B cell (primary cell): ENCODE measurements at regions not wholly inside any gene's neighbourhood (a gene's known extent, or its start where the extent isn't known, plus 50 kb on each side); places are given as distances from the start of the nearest gene placed in this dataset.

Source experiments
- CTCF ChIP-seq: fragments of 200-600 bp; IDR thresholded peaks from one replicate; pipeline ENCODE4 v1.8.0; 2022; ENCODE audit warnings: antibody characterized with exemption, mild to moderate bottlenecking
- EZH2 ChIP-seq: IDR thresholded peaks from 2 replicates; pipeline ENCODE4 v1.6.1; 2012; ENCODE audit warnings: borderline replicate concordance, low read depth, mild to moderate bottlenecking, moderate library complexity, low read length; ENCODE audit not compliant: insufficient read depth, poor library complexity, severe bottlenecking

DNA sequence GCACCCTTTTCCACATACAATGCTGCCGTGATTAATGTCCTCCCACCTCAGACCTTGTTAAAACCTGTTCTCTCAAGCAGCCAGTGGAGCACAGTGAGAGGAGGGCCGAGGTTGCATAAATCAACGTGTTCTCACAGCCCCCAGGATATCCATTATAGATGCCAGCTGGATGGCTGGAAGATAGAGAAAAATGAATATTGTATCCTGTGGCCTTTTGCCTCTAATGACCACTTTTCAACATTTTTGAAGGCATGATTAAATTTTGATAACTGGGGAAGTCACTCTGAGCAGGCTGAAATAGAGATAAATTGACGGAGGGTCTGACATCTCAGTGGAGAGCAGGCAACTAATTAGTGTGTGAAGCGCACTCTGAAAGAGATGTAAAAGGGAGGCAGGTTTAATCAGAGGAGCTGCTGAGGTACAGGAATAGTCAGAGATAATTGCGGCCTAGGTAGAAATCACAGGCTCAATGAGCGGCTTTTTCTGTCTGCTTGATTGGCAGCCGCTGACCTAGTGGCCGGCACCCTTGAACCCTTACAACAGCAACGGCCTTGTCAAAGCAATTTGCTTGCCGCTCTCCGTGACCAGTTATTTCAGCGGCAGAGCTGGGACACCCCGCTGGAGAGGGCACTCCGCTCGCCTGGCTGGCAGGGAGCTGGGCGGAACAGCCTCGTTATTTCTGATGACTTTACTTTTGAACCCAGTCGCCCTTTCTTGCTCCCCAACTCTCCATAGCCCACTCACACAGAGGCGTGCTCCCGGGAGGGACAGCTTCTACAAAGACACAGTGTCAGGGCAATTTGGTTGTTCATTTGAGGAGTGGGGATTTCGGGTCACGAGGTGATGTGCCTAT is 560.7 kb downstream of the PSAT1 start:
- no peak for TF ChIP-seq CTCF
- TF ChIP-seq EZH2 = no peak
